MG63 (cell line): ENCODE measurements at regions not wholly inside any gene's neighbourhood (a gene's known extent, or its start where the extent isn't known, plus 50 kb on each side); places are given as distances from the start of the nearest gene placed in this dataset.

ENCODE experiments used
- DNase-seq: peaks from one replicate; pipeline ENCODE4 v3.0.0-alpha.2; 2020
- H3K27me3 ChIP-seq: fragments of 250-450 bp; sonication (Bioruptor Pico); 2 replicates; pipeline ENCODE4 v1.5.1; 2020; ENCODE audit warnings: mild to moderate bottlenecking, moderate library complexity
- H3K36me3 ChIP-seq: fragments of 250-450 bp; sonication (Bioruptor Pico); 2 replicates; pipeline ENCODE4 v1.5.1; 2020; ENCODE audit warnings: mild to moderate bottlenecking, moderate library complexity
- H3K4me3 ChIP-seq: fragments of 250-450 bp; sonication (Bioruptor Pico); 2 replicates; pipeline ENCODE4 v1.5.1; 2020; ENCODE audit warnings: mild to moderate bottlenecking, moderate library complexity
- H3K9me3 ChIP-seq: fragments of 250-450 bp; sonication (Bioruptor Pico); 2 replicates; pipeline ENCODE4 v1.5.1; 2020; ENCODE audit warnings: mild to moderate bottlenecking, moderate library complexity

GRCh38 chr6:47360388-47360787 lies 50.7 kb upstream of the TNFRSF21 start:
- H3K27me3 ChIP-seq: no peaks in the 10 kb centered on the region
- no peak overlapping the region for H3K4me3 ChIP-seq
- H3K9me3 ChIP-seq: no peaks in the 10 kb centered on the region
- DNase-seq: no peak
- no peaks in the 10 kb centered on the region for H3K36me3 ChIP-seq

- DNase-seq: no peak
- Histone ChIP-seq H3K27me3 (no peaks in the 10 kb centered on the region), H3K4me3 (no peak overlapping the region), H3K9me3 (no peaks in the 10 kb centered on the region), H3K36me3 (no peaks in the 10 kb centered on the region)
These were observed 53.3 kb upstream of the TNFRSF21 start for GRCh38 chr6:47362857-47363461.

- Histone ChIP-seq H3K36me3 (no peaks in the 10 kb centered on the region), H3K4me3 (no peak overlapping the region), H3K27me3 (no peaks in the 10 kb centered on the region), H3K9me3 (no peaks in the 10 kb centered on the region)
- DNase-seq: no peak
These were observed 54.0 kb upstream of the TNFRSF21 start for GRCh38 chr6:47363736-47364135.

- H3K9me3 ChIP-seq: no peaks in the 10 kb centered on the region
- no peak overlapping the region for H3K4me3 ChIP-seq
- no peaks in the 10 kb centered on the region for H3K36me3 ChIP-seq
- H3K27me3 ChIP-seq: no peaks in the 10 kb centered on the region
- DNase-seq: no peak
These were observed 56.7 kb upstream of the TNFRSF21 start for GRCh38 chr6:47366335-47366890.

GRCh38 chr6:47371139-47371869 lies 61.6 kb upstream of the TNFRSF21 start:
- no peak for DNase-seq
- no peaks in the 10 kb centered on the region for H3K36me3 ChIP-seq
- no peaks in the 10 kb centered on the region for H3K9me3 ChIP-seq
- H3K27me3 ChIP-seq: no peaks in the 10 kb centered on the region
- H3K4me3 ChIP-seq: no peak overlapping the region

- Histone ChIP-seq H3K27me3 (no peaks in the 10 kb centered on the region), H3K4me3 (no peak overlapping the region), H3K9me3 (no peaks in the 10 kb centered on the region), H3K36me3 (no peaks in the 10 kb centered on the region)
- no peak for DNase-seq
These were observed 62.2 kb upstream of the TNFRSF21 start for GRCh38 chr6:47371870-47372255.

- Histone ChIP-seq H3K9me3 (no peaks in the 10 kb centered on the region), H3K27me3 (no peaks in the 10 kb centered on the region), H3K4me3 (no peak overlapping the region), H3K36me3 (no peaks in the 10 kb centered on the region)
- no peak for DNase-seq
These were observed 62.6 kb upstream of the TNFRSF21 start for GRCh38 chr6:47372318-47372717.

GRCh38 chr6:47375426-47375825 lies 65.7 kb upstream of the TNFRSF21 start:
- H3K9me3 ChIP-seq: no peaks in the 10 kb centered on the region
- no peak overlapping the region for H3K4me3 ChIP-seq
- H3K36me3 ChIP-seq: no peaks in the 10 kb centered on the region
- no peaks in the 10 kb centered on the region for H3K27me3 ChIP-seq
- DNase-seq: no peak

- no peak for DNase-seq
- no peaks in the 10 kb centered on the region for H3K27me3 ChIP-seq
- H3K36me3 ChIP-seq: no peaks in the 10 kb centered on the region
- no peak overlapping the region for H3K4me3 ChIP-seq
- H3K9me3 ChIP-seq: no peaks in the 10 kb centered on the region
These were observed 67.2 kb upstream of the TNFRSF21 start for GRCh38 chr6:47376930-47377329.

- DNase-seq: no peak
- Histone ChIP-seq H3K27me3 (no peaks in the 10 kb centered on the region), H3K36me3 (no peaks in the 10 kb centered on the region), H3K9me3 (no peaks in the 10 kb centered on the region), H3K4me3 (no peak overlapping the region)
These were observed 68.3 kb upstream of the TNFRSF21 start for GRCh38 chr6:47377971-47378370.

- DNase-seq: no peak
- Histone ChIP-seq H3K9me3 (no peaks in the 10 kb centered on the region), H3K4me3 (no peak overlapping the region), H3K27me3 (no peaks in the 10 kb centered on the region), H3K36me3 (no peaks in the 10 kb centered on the region)
These were observed 69.6 kb upstream of the TNFRSF21 start for GRCh38 chr6:47379328-47379727.

- DNase-seq: no peak
- H3K4me3 ChIP-seq: no peak overlapping the region
- no peaks in the 10 kb centered on the region for H3K9me3 ChIP-seq
- H3K27me3 ChIP-seq: no peaks in the 10 kb centered on the region
- no peaks in the 10 kb centered on the region for H3K36me3 ChIP-seq
These were observed 70.5 kb upstream of the TNFRSF21 start for GRCh38 chr6:47380251-47380650.

GRCh38 chr6:47381036-47381435 lies 71.3 kb upstream of the TNFRSF21 start:
- DNase-seq: no peak
- Histone ChIP-seq H3K4me3 (no peak overlapping the region), H3K36me3 (no peaks in the 10 kb centered on the region), H3K9me3 (no peaks in the 10 kb centered on the region), H3K27me3 (no peaks in the 10 kb centered on the region)

GRCh38 chr6:47383360-47383759 lies 73.7 kb upstream of the TNFRSF21 start:
- H3K4me3 ChIP-seq: no peak overlapping the region
- no peaks in the 10 kb centered on the region for H3K27me3 ChIP-seq
- H3K36me3 ChIP-seq: no peaks in the 10 kb centered on the region
- H3K9me3 ChIP-seq: no peaks in the 10 kb centered on the region
- DNase-seq: no peak

- no peaks in the 10 kb centered on the region for H3K27me3 ChIP-seq
- no peaks in the 10 kb centered on the region for H3K36me3 ChIP-seq
- no peaks in the 10 kb centered on the region for H3K9me3 ChIP-seq
- DNase-seq: no peak
- no peak overlapping the region for H3K4me3 ChIP-seq
These were observed 82.0 kb upstream of the TNFRSF21 start for GRCh38 chr6:47391675-47392074.

- H3K4me3 ChIP-seq: no peak overlapping the region
- DNase-seq: no peak
- H3K9me3 ChIP-seq: no peaks in the 10 kb centered on the region
- H3K27me3 ChIP-seq: no peaks in the 10 kb centered on the region
- H3K36me3 ChIP-seq: no peaks in the 10 kb centered on the region
These were observed 82.5 kb upstream of the TNFRSF21 start for GRCh38 chr6:47392251-47392650.

GRCh38 chr6:47396401-47397069 lies 81.1 kb upstream of the CD2AP start:
- Histone ChIP-seq H3K36me3 (no peaks in the 10 kb centered on the region), H3K27me3 (no peaks in the 10 kb centered on the region), H3K4me3 (no peak overlapping the region), H3K9me3 (no peaks in the 10 kb centered on the region)
- DNase-seq: no peak

GRCh38 chr6:47400581-47400980 lies 77.0 kb upstream of the CD2AP start:
- Histone ChIP-seq H3K4me3 (no peak overlapping the region), H3K27me3 (no peaks in the 10 kb centered on the region), H3K36me3 (no peaks in the 10 kb centered on the region), H3K9me3 (no peaks in the 10 kb centered on the region)
- no peak for DNase-seq
